Esophagus muscularis mucosa (tissue), 3 donors: ENCODE measurements at regions not wholly inside any gene's neighbourhood (a gene's known extent, or its start where the extent isn't known, plus 50 kb on each side); places are given as distances from the start of the nearest gene placed in this dataset.

Source experiments
- POLR2A ChIP-seq: fragments of 450-650 bp; IDR thresholded peaks from one replicate; pipeline ENCODE4 v1.6.1; 2017; ENCODE audit warnings: antibody characterized with exemption, moderate library complexity, mild to moderate bottlenecking, low read depth
- POLR2AphosphoS5 ChIP-seq, 2 donors: sonication (generic); formaldehyde crosslinking; IDR thresholded peaks; one replicate each; pipeline ENCODE4 v1.6.1; 2017; ENCODE audit warnings: antibody characterized with exemption in 2 of 2
- TF ChIP-seq, protein P1 (sequence below), 3 experiments: fragments of 200-600 bp in 2 of 3; fragments of 450-650 bp in 1 of 3; sonication (generic) in 2 of 3; IDR thresholded peaks; one replicate each; pipeline ENCODE4 v1.5.1; 2017 to 2019; ENCODE audit warnings: antibody characterized with exemption in 3 of 3, mild to moderate bottlenecking in 2 of 3, moderate library complexity in 1 of 3

DNA sequence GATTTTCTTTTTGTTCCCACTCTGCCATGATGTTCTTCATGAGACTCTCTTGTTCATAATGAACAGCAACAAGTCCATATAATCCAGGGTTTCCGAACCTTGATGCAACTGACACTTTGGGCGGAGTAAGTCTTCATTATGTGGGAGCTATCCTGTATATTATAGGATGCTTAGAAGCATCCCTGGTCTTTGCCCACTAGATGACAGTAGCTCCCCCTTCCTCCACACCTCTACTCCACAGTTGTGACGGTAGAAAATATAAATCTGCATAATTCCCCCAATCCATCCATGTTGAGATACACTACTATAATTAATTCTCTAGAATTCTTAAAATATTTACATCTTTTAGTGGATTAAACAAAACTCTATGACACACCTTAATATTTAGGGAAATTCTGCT, 482.2 kb upstream of the CELF4 start:
- TF ChIP-seq, protein P1, sequence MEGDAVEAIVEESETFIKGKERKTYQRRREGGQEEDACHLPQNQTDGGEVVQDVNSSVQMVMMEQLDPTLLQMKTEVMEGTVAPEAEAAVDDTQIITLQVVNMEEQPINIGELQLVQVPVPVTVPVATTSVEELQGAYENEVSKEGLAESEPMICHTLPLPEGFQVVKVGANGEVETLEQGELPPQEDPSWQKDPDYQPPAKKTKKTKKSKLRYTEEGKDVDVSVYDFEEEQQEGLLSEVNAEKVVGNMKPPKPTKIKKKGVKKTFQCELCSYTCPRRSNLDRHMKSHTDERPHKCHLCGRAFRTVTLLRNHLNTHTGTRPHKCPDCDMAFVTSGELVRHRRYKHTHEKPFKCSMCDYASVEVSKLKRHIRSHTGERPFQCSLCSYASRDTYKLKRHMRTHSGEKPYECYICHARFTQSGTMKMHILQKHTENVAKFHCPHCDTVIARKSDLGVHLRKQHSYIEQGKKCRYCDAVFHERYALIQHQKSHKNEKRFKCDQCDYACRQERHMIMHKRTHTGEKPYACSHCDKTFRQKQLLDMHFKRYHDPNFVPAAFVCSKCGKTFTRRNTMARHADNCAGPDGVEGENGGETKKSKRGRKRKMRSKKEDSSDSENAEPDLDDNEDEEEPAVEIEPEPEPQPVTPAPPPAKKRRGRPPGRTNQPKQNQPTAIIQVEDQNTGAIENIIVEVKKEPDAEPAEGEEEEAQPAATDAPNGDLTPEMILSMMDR (IDR thresholded peaks at IDR 0.05), result no peak
- TF ChIP-seq POLR2A (no peak), POLR2AphosphoS5 (IDR thresholded peaks at IDR 0.05) (no peak)
